ENCODE measurements at regions not wholly inside any gene's neighbourhood (a gene's known extent, or its start where the extent isn't known, plus 50 kb on each side); places are given as distances from the start of the nearest gene placed in this dataset.

GRCh38 chr21:17435565-17436543 lies 77.0 kb upstream of the CXADR start:
- Histone ChIP-seq H3K27me3 (ENCODE audit: control insufficient read depth in 1 of 2, insufficient read depth in 2 of 2, low read length in 2 of 2) (no peaks in the 10 kb centered on the region), H3K9me3 (ENCODE audit: control insufficient read depth in 2 of 2, low read length in 2 of 2) (no peaks in the 10 kb centered on the region), H3K4me3 (ENCODE audit: low read length in 2 of 2) (no peak overlapping the region), H3K4me1 (ENCODE audit: control insufficient read depth, insufficient read depth, low read length) (no peaks in the 10 kb centered on the region), H3K9ac (ENCODE audit: low read length in 2 of 2) (no peak overlapping the region), H3K27ac (ENCODE audit: low read length) (no peak overlapping the region), H3K36me3 (ENCODE audit: control insufficient read depth in 2 of 2, insufficient read depth in 2 of 2, low read length in 2 of 2) (no peaks in the 10 kb centered on the region)

GRCh38 chr21:17436626-17437111 lies 76.2 kb upstream of the CXADR start:
- Histone ChIP-seq H3K4me3 (ENCODE audit: low read length in 2 of 2) (no peak overlapping the region), H3K27me3 (ENCODE audit: control insufficient read depth in 1 of 2, insufficient read depth in 2 of 2, low read length in 2 of 2) (no peaks in the 10 kb centered on the region), H3K27ac (ENCODE audit: low read length) (no peak overlapping the region), H3K36me3 (ENCODE audit: control insufficient read depth in 2 of 2, insufficient read depth in 2 of 2, low read length in 2 of 2) (no peaks in the 10 kb centered on the region), H3K4me1 (ENCODE audit: control insufficient read depth, insufficient read depth, low read length) (no peaks in the 10 kb centered on the region), H3K9ac (ENCODE audit: low read length in 2 of 2) (no peak overlapping the region), H3K9me3 (ENCODE audit: control insufficient read depth in 2 of 2, low read length in 2 of 2) (no peaks in the 10 kb centered on the region)

DNA sequence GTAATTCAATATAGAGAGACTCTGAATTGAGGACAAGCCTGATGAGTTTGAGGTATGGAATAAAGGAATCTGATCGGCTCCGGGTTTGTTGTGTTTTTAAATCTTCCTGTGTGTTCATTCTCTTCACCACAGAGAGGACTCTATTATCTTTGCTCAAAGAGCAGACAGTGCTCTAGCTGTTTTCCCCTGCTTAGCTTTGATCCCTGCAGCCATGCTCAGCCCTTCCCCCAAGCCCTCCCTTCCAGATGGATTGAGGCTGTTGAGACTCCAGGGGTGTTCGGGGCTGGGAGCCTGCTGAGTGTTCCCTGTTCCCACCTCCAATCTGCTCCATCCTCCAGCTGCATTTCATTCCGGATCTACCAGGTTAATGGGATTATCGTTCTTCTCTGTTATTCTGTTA lies 74.2 kb upstream of the CXADR start:
- Histone ChIP-seq H3K27ac (ENCODE audit: low read length) (no peak overlapping the region), H3K36me3 (ENCODE audit: control insufficient read depth in 2 of 2, insufficient read depth in 2 of 2, low read length in 2 of 2) (no peaks in the 10 kb centered on the region), H3K9me3 (ENCODE audit: control insufficient read depth in 2 of 2, low read length in 2 of 2) (no peaks in the 10 kb centered on the region), H3K27me3 (ENCODE audit: control insufficient read depth in 1 of 2, insufficient read depth in 2 of 2, low read length in 2 of 2) (no peaks in the 10 kb centered on the region), H3K4me1 (ENCODE audit: control insufficient read depth, insufficient read depth, low read length) (no peaks in the 10 kb centered on the region), H3K9ac (ENCODE audit: low read length in 2 of 2) (no peak overlapping the region), H3K4me3 (ENCODE audit: low read length in 2 of 2) (no peak overlapping the region)

DNA sequence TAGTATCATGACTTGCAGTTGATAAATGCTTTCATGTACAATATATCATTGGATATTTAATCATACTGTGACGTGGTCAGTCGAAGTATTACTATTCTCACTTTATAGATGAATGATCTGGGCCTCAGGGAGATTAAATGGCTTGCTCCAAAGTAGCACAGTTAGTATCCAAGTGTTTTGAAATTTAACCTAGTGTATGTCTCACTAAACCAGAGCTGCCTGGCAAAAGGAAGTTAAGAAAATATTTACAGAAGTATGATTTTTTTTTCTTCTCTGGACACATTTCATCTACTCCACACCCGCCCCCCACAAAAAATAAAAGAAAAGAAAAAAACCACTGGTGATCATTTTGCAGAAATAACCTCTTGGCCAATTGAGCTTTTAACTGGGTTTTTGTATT lies 71.9 kb upstream of the CXADR start:
- H3K9me3 ChIP-seq (ENCODE audit: control insufficient read depth in 2 of 2, low read length in 2 of 2) = no peaks in the 10 kb centered on the region
- H3K27me3 ChIP-seq (ENCODE audit: control insufficient read depth in 1 of 2, insufficient read depth in 2 of 2, low read length in 2 of 2) = no peaks in the 10 kb centered on the region
- H3K27ac ChIP-seq (ENCODE audit: low read length) = no peak overlapping the region
- no peaks in the 10 kb centered on the region for H3K4me1 ChIP-seq (ENCODE audit: control insufficient read depth, insufficient read depth, low read length)
- H3K36me3 ChIP-seq (ENCODE audit: control insufficient read depth in 2 of 2, insufficient read depth in 2 of 2, low read length in 2 of 2) = no peaks in the 10 kb centered on the region
- no peak overlapping the region for H3K9ac ChIP-seq (ENCODE audit: low read length in 2 of 2)
- no peak overlapping the region for H3K4me3 ChIP-seq (ENCODE audit: low read length in 2 of 2)

- Histone ChIP-seq H3K9me3 (ENCODE audit: control insufficient read depth in 2 of 2, low read length in 2 of 2) (no peaks in the 10 kb centered on the region), H3K4me3 (ENCODE audit: low read length in 2 of 2) (no peak overlapping the region), H3K36me3 (ENCODE audit: control insufficient read depth in 2 of 2, insufficient read depth in 2 of 2, low read length in 2 of 2) (no peaks in the 10 kb centered on the region), H3K9ac (ENCODE audit: low read length in 2 of 2) (no peak overlapping the region), H3K4me1 (ENCODE audit: control insufficient read depth, insufficient read depth, low read length) (no peaks in the 10 kb centered on the region), H3K27ac (ENCODE audit: low read length) (no peak overlapping the region), H3K27me3 (ENCODE audit: control insufficient read depth in 1 of 2, insufficient read depth in 2 of 2, low read length in 2 of 2) (no peaks in the 10 kb centered on the region)
These were observed 71.5 kb upstream of the CXADR start for GRCh38 chr21:17441370-17441769.

- Histone ChIP-seq H3K36me3 (ENCODE audit: control insufficient read depth in 2 of 2, insufficient read depth in 2 of 2, low read length in 2 of 2) (no peaks in the 10 kb centered on the region), H3K27ac (ENCODE audit: low read length) (no peak overlapping the region), H3K9ac (ENCODE audit: low read length in 2 of 2) (no peak overlapping the region), H3K4me1 (ENCODE audit: control insufficient read depth, insufficient read depth, low read length) (no peaks in the 10 kb centered on the region), H3K4me3 (ENCODE audit: low read length in 2 of 2) (no peak overlapping the region), H3K9me3 (ENCODE audit: control insufficient read depth in 2 of 2, low read length in 2 of 2) (no peaks in the 10 kb centered on the region), H3K27me3 (ENCODE audit: control insufficient read depth in 1 of 2, insufficient read depth in 2 of 2, low read length in 2 of 2) (no peaks in the 10 kb centered on the region)
These were observed 70.7 kb upstream of the CXADR start for GRCh38 chr21:17442165-17442564.

DNA sequence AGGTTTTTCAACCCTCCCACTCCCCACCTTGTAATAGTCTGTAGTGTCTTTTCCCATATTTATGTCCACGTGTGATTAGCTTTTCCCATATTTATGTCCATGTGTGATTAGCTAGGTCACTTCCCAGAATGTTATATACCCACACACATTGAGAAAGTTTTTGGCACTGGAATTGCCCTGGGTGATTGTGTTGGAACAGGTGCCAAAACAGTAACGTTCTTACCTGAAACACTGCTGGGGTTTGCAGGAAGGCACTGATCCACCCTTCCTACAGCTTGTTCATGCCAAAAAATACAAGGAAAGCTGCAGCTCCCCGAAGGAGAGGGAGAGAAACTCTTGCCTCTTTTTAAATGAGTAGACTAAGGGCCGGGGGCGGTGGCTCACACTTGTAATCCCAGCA lies 68.0 kb upstream of the CXADR start:
- Histone ChIP-seq H3K4me3 (ENCODE audit: low read length in 2 of 2) (no peak overlapping the region), H3K4me1 (ENCODE audit: control insufficient read depth, insufficient read depth, low read length) (no peaks in the 10 kb centered on the region), H3K36me3 (ENCODE audit: control insufficient read depth in 2 of 2, insufficient read depth in 2 of 2, low read length in 2 of 2) (no peaks in the 10 kb centered on the region), H3K27me3 (ENCODE audit: control insufficient read depth in 1 of 2, insufficient read depth in 2 of 2, low read length in 2 of 2) (no peaks in the 10 kb centered on the region), H3K27ac (ENCODE audit: low read length) (no peak overlapping the region), H3K9ac (ENCODE audit: low read length in 2 of 2) (no peak overlapping the region), H3K9me3 (ENCODE audit: control insufficient read depth in 2 of 2, low read length in 2 of 2) (no peaks in the 10 kb centered on the region)

- Histone ChIP-seq H3K27ac (ENCODE audit: low read length) (no peak overlapping the region), H3K36me3 (ENCODE audit: control insufficient read depth in 2 of 2, insufficient read depth in 2 of 2, low read length in 2 of 2) (no peaks in the 10 kb centered on the region), H3K9me3 (ENCODE audit: control insufficient read depth in 2 of 2, low read length in 2 of 2) (no peaks in the 10 kb centered on the region), H3K27me3 (ENCODE audit: control insufficient read depth in 1 of 2, insufficient read depth in 2 of 2, low read length in 2 of 2) (no peaks in the 10 kb centered on the region), H3K4me3 (ENCODE audit: low read length in 2 of 2) (no peak overlapping the region), H3K9ac (ENCODE audit: low read length in 2 of 2) (no peak overlapping the region), H3K4me1 (ENCODE audit: control insufficient read depth, insufficient read depth, low read length) (no peaks in the 10 kb centered on the region)
These were observed 66.1 kb upstream of the CXADR start for GRCh38 chr21:17446737-17447136.

- H3K4me3 ChIP-seq (ENCODE audit: low read length in 2 of 2) = no peak overlapping the region
- no peaks in the 10 kb centered on the region for H3K27me3 ChIP-seq (ENCODE audit: control insufficient read depth in 1 of 2, insufficient read depth in 2 of 2, low read length in 2 of 2)
- H3K36me3 ChIP-seq (ENCODE audit: control insufficient read depth in 2 of 2, insufficient read depth in 2 of 2, low read length in 2 of 2) = no peaks in the 10 kb centered on the region
- no peaks in the 10 kb centered on the region for H3K4me1 ChIP-seq (ENCODE audit: control insufficient read depth, insufficient read depth, low read length)
- no peak overlapping the region for H3K9ac ChIP-seq (ENCODE audit: low read length in 2 of 2)
- H3K27ac ChIP-seq (ENCODE audit: low read length) = no peak overlapping the region
- H3K9me3 ChIP-seq (ENCODE audit: control insufficient read depth in 2 of 2, low read length in 2 of 2) = no peaks in the 10 kb centered on the region
These were observed 63.1 kb upstream of the CXADR start for GRCh38 chr21:17449701-17450100.

- Histone ChIP-seq H3K36me3 (ENCODE audit: control insufficient read depth in 2 of 2, insufficient read depth in 2 of 2, low read length in 2 of 2) (no peaks in the 10 kb centered on the region), H3K9me3 (ENCODE audit: control insufficient read depth in 2 of 2, low read length in 2 of 2) (no peaks in the 10 kb centered on the region), H3K27ac (ENCODE audit: low read length) (no peak overlapping the region)
These were observed 61.4 kb upstream of the CXADR start for GRCh38 chr21:17451364-17451891.

More at GRCh38 chr21:17451364-17451891, 61.4 kb upstream of the CXADR start:
- Histone ChIP-seq H3K9ac (ENCODE audit: low read length in 2 of 2) (no peak overlapping the region), H3K27me3 (ENCODE audit: control insufficient read depth in 1 of 2, insufficient read depth in 2 of 2, low read length in 2 of 2) (no peaks in the 10 kb centered on the region), H3K4me3 (ENCODE audit: low read length in 2 of 2) (no peak overlapping the region), H3K4me1 (ENCODE audit: control insufficient read depth, insufficient read depth, low read length) (no peaks in the 10 kb centered on the region)
